ENCODE measurements at regions not wholly inside any gene's neighbourhood (a gene's known extent, or its start where the extent isn't known, plus 50 kb on each side); places are given as distances from the start of the nearest gene placed in this dataset.
A peak's percentile ranks its signal among the peaks of the same experiment; 100 is the strongest.

- TF ChIP-seq EP300 (IDR thresholded peaks at IDR 0.05) (no peak), POLR2A (IDR thresholded peaks at IDR 0.05) (no peak), CTCF (IDR thresholded peaks at IDR 0.05) (peak in 1 of 4 experiments; percentile 34), POLR2AphosphoS5 (IDR thresholded peaks at IDR 0.05) (no peak)
Observed at GRCh38 chr3:22922317-22922716, 280.8 kb upstream of the UBE2E2 start.
